ENCODE measurements at regions not wholly inside any gene's neighbourhood (a gene's known extent, or its start where the extent isn't known, plus 50 kb on each side); places are given as distances from the start of the nearest gene placed in this dataset.

DNA sequence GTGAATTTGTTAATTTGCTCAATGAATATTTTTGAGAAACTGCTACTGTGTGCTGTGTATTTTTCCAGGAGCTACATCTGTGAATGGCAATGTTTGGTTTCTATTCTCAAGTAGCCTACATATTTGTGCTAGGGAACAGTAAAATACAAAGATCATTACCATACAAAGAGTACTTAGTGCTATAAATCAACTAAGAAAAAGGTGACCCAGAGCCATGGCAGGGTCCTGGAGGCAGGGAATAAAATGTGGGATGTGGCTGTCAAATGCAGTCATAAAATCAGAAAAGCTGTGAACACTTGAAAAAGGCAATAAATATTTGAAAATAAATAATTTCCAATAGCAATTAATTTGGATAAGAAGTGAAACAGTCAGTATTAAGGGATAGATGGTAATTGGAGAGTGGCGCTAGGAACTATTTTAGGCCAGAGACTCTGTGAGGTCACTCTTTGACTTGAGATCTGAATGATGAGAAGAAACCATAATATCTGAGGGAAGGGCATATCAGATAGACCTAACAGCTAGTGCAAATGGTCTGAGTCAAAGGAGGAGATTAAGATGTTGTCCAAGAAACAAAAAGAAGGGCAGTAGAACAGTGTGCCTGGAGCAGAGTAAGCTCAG, 98.8 kb downstream of the MANEA start:
- POLR2A ChIA-PET, result no interaction called here
- CTCF ChIA-PET (ENCODE audit: low intra/inter-chr PET ratio, low total read pairs), result no interaction called here
- Histone ChIP-seq H3K79me2 (ENCODE audit: insufficient read depth, low read length) (no peaks in the 10 kb centered on the region), H3K4me2 (ENCODE audit: low read depth, low read length) (no peak overlapping the region), H3K4me3 (replicated peaks in 1 of 3; ENCODE audit: insufficient read depth in 1 of 3, low read depth in 2 of 3, low read length in 3 of 3) (no peak overlapping the region), H3K27ac (ENCODE audit: extremely low read length, insufficient read depth, low read length) (no peak overlapping the region), H2AFZ (ENCODE audit: low read length) (no peak overlapping the region), H4K20me1 (ENCODE audit: insufficient read depth, low read length) (no peaks in the 10 kb centered on the region), H3K9ac (ENCODE audit: insufficient read depth, low read depth, low read length) (no peak overlapping the region), H3K4me1 (ENCODE audit: insufficient read depth, low read length) (no peaks in the 10 kb centered on the region), H3K27me3 (ENCODE audit: control insufficient read depth in 1 of 2, insufficient read depth in 2 of 2, low read length in 2 of 2) (no peaks in the 10 kb centered on the region), H3K36me3 (replicated peaks in 1 of 2; ENCODE audit: control insufficient read depth in 1 of 2, insufficient read depth in 2 of 2, low read length in 2 of 2) (no peaks in the 10 kb centered on the region), H3K9me3 (ENCODE audit: low read length) (no peaks in the 10 kb centered on the region)
- 72% methylated on average over 1 of the region's 1 CpG for WGBS (ENCODE audit: low lambda C conversion rate)
- in situ Hi-C loops (cut with HindIII; ENCODE audit: extremely low pct_ligation_motif_present, low pct_unique_long_range_greater_than_20kb), result no loop called here
- FAIRE-seq (no peak), DNase-seq (ENCODE audit: low spot score) (no peak), ATAC-seq (no peak)
- intact Hi-C loops (cut with micrococcal nuclease; ENCODE audit: unreplicated experiment), result no loop called here
- no TSS peak for BruUV-seq (replicated peaks)
- TF ChIP-seq NFKB2 (CRISPR knock-in tag; IDR thresholded peaks at IDR 0.05; ENCODE audit: borderline replicate concordance) (no peak), KDM2A (CRISPR knock-in tag; IDR thresholded peaks at IDR 0.05; ENCODE audit: borderline replicate concordance, low read depth) (no peak), BHLHE40 (IDR thresholded peaks at IDR 0.05; ENCODE audit: low read length) (no peak), KLF16 (CRISPR knock-in tag; IDR thresholded peaks at IDR 0.05) (no peak), TBL1XR1 (IDR thresholded peaks at IDR 0.05; ENCODE audit: borderline replicate concordance, low read length, partially characterized antibody) (no peak), ZFP41 (CRISPR knock-in tag; IDR thresholded peaks at IDR 0.05; ENCODE audit: borderline replicate concordance) (no peak), TP53 (CRISPR knock-in tag; conservative IDR thresholded peaks at IDR 0.05) (no peak)
- TF ChIP-seq, protein P1, sequence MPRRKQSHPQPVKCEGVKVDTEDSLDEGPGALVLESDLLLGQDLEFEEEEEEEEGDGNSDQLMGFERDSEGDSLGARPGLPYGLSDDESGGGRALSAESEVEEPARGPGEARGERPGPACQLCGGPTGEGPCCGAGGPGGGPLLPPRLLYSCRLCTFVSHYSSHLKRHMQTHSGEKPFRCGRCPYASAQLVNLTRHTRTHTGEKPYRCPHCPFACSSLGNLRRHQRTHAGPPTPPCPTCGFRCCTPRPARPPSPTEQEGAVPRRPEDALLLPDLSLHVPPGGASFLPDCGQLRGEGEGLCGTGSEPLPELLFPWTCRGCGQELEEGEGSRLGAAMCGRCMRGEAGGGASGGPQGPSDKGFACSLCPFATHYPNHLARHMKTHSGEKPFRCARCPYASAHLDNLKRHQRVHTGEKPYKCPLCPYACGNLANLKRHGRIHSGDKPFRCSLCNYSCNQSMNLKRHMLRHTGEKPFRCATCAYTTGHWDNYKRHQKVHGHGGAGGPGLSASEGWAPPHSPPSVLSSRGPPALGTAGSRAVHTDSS (CRISPR knock-in tag; conservative IDR thresholded peaks at IDR 0.05), result no peak
- TF ChIP-seq, protein P2, sequence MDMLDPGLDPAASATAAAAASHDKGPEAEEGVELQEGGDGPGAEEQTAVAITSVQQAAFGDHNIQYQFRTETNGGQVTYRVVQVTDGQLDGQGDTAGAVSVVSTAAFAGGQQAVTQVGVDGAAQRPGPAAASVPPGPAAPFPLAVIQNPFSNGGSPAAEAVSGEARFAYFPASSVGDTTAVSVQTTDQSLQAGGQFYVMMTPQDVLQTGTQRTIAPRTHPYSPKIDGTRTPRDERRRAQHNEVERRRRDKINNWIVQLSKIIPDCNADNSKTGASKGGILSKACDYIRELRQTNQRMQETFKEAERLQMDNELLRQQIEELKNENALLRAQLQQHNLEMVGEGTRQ (IDR thresholded peaks at IDR 0.05; ENCODE audit: low read depth, low read length), result no peak
- TF ChIP-seq, protein P2 (CRISPR knock-in tag; IDR thresholded peaks at IDR 0.05; ENCODE audit: borderline replicate concordance), result no peak

Measured in HepG2 (cell line).